IPS DF 4.7 (cell line): ENCODE measurements at regions not wholly inside any gene's neighbourhood (a gene's known extent, or its start where the extent isn't known, plus 50 kb on each side); places are given as distances from the start of the nearest gene placed in this dataset.
"Not testable (repeated sequence)": the region's sequence is repeated elsewhere in the genome, so short reads cannot be mapped to it uniquely, and the experiment has no call there.

Experiments
- DNase-seq: peaks from one replicate; pipeline ENCODE4 v3.0.0-alpha.2; 2013; ENCODE audit warnings: low spot score; ENCODE audit errors: extremely low read depth

DNA sequence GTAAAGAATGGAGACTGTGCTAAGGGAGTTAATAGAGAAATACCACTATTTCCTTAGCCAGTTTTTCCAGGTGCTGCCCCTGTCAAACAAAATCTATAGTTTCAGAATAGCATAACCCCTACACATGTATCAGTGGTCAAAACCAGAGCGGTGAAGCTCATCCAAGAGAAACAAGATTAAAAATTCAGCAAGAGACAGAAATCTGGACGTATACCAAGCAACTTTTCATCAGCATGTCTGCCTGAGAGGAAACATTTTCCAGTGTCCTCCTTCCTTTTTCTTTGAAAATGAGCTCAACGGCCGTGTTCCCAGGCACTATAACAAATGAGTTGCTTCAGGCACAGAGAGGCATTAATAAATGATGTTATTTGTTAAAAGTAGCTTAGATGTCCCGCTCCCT, 416.5 kb downstream of the BCKDHB start:
- no peak for DNase-seq

DNA sequence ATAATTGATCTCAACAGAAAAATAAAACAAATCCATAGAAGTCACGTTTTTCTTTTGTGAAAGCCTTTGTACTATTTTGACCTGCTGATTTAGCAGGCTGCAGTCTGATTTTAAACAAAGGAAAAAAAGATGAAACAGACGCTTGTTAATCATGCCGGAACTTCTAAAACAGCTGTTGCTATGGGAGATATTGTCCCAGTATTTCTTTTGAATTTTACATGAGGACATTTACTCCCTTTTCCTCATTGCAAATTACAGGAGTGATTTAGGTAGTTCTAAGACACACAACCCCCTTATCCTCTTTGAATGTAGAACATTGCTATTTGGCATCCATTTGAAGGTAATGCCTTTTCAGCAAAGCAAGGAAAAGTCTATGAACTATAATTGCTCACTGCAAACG, 416.1 kb downstream of the BCKDHB start:
- no peak for DNase-seq

DNA sequence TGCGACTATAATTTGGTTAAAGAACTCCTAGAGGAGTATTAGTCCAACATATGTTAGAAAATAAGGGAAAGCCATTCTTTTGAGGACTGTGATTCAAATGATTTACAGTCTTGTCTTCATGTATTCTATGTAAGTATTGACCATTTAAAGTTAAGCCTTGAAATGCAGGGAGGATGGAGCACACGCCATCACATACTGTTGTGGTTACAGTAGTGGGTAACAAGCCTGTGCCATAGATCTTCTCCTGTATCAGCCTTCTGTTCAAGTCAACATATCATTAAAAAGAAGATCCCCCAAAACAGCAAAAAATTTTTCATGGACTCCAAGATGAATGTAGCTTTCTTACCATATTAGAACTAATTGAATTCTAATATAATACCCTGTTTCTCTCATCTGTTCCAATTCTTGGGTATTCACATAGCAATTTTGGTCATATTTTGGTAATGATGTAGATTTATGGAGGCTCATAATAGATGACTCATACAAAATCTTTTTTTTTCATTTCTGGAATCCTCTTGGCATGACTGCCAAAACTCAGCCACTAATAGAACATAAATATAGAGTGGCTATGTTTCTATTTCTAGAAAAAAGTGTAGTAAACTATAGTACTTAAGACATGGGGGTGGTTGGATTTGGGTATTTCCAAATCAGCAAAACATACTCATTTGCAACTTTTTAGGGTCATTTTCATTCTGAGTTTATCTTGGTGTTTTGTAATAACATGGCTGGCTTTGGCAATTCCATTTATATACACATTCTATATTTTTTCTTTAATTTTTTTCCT, 413.5 kb downstream of the BCKDHB start:
- DNase-seq = no peak

DNA sequence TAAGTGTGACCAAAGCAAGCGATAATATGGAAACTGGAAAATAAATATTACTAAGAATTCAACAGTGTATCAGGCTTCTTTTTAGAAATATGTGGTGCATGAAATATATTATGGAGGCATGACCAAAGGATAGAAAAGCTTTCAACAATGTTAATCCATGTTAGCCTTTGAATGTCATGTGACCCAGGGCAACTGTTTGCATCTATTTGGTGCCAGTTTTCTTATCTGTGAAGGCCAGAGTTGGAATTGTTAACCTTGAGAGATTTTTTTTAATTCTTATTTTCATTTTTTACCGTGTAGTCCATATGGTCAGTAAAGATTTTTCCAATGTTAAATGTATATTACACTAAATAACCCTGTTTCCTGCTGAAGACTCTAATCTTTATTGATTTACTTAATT, 411.1 kb downstream of the BCKDHB start:
- no peak for DNase-seq

DNA sequence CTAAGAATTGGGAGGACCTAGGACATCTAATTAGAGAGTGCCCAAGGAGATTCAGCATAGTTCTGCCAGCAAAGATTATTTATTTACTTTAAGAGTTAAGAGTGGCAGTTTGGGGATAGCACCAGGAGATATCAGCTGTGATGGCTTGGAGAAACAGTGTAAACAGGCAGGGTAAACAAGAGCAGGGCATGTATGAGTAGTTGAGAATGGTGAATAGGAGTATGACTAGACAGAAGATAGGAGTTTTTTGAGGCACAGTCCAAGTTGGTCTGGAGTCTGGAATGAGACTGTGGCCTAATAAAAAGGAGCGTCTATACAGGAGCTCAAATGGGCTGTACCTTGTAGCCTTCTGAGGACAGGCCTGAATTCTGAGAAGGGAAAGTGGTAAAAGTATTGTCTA, 404.1 kb downstream of the BCKDHB start:
- not testable (repeated sequence) for DNase-seq

DNA sequence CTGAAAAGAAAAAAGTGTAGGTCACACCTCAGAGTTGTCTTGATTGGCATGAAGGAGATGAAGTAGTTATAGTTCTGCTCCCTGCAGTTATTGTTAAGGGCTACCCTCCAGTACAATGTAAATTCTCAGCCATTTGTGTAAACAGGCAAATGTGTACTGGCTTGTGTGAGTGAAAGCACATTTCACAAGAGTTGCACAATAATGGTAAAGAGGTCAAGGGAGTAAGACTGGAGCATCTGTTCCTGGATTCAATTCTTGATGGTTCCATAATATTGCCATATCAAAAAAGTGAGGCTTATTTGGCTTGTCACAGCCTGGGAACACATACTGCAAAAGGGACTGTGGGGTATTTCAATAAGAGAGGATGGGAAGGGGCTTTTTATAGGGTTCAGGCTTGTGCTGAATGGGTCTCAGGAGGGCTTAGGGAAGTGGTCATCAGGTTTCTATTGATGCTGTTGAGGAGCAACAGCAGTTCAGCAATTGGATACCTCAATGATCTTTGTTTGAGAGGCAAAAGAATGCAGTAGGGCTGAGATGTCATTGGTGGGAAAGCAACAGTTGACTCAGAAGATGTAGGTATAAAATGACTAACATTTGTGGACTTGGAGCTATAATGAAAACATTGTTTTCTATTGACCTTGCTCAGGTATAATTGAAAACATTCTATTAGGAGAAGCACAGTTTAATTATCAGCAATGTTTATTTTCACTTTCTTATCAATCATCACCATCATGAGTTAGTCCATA, 402.6 kb downstream of the BCKDHB start:
- DNase-seq = no peak

DNA sequence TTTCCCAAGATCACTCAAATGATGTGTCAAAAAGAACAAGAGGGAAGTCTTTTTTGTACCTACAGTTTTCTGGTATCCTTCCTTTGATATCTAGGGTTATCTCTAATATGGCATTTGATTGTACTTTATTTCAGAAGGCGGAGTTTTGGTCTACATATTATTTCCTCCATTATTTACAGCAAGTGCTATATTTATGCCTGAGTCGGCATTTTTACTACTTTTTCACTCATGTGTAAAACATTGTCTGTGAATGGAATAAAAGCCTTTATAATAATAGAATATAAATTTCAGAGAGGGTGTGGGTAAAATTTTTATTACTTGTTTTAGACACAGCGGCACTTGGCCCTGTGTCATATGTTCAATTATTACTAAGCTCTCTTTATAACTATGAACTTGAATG, 398.4 kb downstream of the BCKDHB start:
- no peak for DNase-seq

DNA sequence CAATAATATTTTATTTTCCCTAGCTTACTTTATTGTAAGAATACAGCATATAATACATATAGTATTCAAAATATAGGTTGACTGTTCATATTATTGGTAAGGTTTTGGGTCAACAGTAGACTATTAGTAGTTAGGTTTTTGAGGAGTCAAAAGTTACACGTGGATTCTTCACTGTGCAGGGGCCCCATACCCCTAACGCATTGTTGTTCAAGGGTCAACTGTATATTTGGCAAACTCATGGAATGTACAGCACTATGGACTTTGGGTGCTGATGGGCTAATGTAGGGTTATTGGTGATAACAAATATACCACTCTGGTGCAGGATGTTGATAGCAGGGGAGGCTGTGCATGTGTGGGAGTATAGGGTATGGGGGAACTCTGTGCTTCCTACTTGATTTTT, 397.2 kb downstream of the BCKDHB start:
- no peak for DNase-seq

DNA sequence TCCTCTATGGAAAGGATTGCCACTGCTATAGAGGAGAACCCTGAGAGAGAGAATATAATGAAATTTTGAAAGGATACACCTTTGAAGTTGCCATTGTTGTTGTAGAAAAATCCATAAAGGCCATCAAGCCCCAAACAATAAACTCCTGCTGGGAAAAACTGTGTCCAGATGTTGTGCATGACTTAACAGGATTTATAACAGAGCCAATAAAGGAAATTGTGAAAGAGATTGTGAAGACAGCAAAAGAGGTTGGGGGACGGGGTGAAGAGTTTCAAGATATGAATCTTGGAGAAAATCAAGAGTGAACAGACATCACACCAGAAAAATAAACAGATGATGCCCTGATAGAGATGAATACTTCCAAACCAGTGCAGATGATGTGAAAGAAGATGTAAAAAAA, 396.4 kb downstream of the BCKDHB start:
- DNase-seq = no peak

DNA sequence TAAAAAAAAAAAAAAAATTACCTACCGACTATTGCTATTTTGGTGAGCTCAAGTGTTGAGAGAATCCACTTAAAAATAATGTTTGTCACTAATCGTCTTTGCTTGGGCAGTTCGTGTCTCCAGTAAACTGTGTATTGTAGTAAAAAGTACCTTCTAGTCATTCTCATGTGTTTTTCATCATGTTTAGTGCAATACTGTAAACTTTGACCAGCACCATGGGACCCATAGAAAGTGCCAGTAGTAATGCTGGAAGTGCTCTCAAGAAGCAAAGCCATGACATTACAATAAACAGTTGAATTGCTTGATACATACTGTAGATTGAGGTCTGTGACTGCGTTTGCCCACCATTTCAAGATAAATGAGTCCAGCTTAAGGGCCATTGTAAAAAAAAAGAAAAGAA, 395.2 kb downstream of the BCKDHB start:
- DNase-seq = no peak

DNA sequence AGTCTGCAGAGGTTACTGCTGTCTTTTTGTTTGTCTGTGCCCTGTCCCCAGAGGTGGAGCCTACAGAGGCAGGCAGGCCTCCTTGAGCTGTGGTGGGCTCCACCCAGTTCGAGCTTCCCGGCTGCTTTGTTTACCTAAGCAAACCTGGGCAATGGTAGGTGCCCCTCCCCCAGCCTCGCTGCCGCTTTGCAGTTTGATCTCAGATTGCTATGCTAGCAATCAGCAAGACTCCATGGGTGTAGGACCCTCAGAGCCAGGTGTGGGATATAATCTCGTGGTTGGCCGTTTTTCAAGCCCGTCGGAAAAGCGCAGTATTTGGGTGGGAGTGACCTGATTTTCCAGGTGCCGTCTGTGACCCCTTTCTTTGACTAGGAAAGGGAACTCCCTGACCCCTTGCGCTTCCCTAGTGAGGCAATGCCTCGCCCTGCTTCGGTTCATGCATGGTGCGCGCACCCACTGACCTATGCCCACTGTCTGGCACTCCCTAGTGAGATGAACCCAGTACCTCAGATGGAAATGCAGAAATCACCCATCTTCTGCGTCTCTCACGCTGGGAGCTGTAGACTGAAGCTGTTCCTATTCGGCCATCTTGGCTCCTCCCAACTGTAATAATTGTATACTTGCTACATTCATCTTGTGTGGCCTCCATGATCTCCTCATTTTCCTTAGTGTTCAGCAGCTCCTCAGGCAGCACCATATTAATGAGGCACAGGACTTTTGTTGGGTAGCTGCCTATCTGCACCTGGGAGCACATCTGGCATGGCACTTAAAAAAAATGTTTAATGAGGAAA, 391.4 kb downstream of the BCKDHB start:
- not testable (repeated sequence) for DNase-seq

DNA sequence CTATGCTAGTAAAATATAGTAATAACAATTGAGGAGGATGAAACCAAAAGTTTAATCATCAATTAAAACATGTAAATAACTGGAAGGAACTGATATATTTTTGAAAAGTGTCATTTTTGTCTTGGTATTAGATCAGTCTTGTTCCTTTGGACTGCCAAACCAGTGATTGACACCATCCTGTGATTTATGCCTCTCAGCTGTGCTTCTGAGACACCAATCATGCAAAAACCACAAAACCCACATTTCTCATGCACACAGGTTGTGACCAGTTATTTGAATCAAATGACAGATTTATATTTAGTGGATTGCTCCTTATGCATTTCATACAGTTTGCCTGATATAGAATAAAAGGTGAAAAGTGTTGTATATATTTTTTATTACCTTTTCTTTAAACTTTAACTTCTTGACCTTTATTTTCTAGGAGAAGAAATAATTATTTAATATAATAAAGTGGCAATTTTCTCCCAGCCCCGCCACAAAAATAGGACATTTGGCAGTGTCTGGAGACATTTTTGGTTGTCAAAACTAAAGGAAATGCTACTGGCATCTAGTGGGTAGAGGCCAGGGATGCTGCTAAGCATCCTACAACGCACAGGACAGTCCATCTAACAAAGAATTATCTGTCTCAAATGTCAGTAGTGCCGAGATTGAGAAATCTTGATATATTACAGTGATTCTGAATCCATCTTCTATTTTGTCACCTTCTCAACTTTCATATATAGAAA, 383.6 kb downstream of the BCKDHB start:
- DNase-seq = no peak

DNA sequence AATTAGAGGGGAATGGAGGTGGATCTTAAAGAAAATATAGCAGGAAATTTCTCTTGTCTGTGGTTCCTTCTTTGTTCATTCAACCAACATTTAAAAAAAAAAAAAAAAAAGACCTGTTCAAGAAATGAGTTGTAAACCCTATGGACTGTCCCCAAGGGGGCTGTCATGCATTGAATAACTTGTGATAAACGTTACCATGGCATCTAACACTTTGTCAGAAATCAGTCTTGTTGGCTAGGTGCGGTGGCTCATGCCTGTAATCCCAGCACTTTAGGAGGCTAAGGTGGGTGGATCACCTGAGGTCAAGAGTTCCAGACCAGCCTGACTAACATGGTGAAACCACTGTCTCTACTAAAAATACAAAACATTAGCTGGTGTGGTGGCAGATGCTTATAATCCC, 381.7 kb downstream of the BCKDHB start:
- no peak for DNase-seq

DNA sequence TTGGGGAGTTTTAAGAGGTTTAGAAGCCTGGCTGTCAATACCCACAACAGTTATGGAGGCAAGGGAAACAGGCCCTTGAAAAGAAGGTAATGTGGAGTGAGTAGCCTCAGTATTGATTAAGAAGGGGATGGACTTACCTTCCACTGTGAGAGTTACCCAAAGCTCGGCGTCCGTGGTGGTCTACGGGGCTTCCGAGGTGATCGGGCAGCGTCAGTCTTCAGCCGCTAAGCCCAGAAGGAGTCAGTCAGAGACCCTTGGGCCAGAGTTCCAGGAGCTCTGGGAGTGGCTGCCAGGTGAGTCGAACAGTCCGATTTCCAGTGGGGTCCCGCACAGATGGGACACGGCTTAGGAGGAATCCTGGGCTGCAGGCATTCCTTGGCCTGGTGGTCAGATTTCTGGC, 379.0 kb downstream of the BCKDHB start:
- DNase-seq = not testable (repeated sequence)

DNA sequence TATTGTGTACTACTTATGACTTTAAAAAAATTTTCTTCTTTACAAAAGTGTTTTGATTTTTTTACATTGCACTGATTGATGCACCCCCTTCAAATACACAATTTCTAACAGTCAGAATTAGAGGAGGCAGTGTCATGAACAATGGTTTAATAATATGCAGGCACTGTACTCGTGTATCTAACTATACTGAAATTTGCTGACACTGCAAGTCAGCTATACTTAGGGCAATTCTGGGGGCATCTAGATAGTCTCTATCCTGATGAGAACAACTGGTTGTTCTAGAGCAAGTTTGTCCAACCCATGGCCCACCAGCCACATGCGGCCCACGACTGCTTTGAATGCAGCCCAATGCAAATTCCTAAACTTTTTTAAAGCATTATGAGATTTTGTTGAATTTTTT, 375.6 kb downstream of the BCKDHB start:
- DNase-seq = no peak

DNA sequence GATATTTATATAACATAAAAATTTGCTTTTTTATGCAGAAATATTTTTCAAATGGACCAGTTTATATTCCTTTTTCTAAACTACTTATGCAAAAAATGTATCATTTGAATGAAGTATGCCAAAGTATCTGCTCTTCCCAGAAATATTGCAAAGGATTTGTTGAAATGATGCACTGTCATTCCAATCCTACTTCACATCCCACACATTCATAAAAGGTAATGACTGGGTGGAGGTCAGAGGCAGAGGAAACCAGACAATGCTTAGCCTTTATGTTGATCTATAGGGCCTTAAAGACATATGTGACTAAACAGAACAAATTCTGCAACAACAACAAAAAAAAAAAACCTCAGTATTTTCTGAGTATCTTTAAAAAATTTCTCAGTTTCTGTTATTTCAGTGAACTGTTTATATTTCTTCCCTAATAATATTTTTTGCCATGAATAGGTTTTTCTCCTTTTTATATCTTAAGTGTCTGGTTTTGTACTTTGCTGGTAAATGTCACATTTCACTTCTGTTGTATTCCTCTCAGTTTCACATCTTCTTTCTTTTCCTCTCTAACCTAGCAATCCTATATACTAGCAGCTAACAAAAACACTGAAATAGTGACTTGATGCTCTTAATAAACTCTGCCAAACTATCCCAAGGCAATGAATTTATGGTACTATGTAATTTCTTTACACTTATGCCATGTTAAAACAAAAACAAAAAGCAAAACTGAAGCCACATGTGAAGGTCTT, 374.1 kb downstream of the BCKDHB start:
- DNase-seq = no peak

DNA sequence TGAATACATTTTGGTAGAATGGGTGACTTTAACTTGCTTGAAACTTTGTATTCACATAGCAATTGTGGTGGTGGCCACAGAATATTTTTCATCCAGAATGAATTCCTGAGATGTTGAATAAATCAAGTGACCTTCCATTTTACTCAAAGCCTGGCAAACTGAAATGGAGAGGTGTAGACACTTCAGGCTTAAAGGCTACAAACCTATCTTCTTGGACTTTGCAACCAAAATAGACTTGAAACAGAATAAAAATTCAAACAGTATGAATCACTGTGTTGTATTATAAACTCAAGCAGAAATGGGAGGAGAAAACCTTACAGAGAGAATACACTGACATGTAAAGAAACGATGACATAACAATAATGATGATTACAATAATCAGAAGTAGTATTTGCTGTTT, 371.6 kb downstream of the BCKDHB start:
- DNase-seq = no peak

DNA sequence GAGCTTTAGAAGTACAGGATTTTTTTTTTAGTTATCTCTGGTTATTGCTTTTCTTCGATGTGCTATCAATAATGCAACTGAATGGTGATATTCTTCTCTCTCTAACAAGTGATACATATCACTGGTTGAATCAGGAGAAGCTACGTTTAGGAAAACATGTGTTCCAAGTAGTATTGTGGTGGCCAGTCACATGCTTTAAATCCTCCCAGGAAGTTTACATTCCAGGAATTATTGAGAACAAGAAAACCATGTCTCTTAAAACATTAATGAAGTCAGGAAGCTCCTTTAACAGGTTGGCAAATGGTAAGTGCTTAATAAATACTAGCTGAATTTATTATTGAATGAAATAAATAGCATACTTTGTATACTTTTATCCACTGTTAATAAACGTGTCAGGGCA, 371.1 kb downstream of the BCKDHB start:
- no peak for DNase-seq

DNA sequence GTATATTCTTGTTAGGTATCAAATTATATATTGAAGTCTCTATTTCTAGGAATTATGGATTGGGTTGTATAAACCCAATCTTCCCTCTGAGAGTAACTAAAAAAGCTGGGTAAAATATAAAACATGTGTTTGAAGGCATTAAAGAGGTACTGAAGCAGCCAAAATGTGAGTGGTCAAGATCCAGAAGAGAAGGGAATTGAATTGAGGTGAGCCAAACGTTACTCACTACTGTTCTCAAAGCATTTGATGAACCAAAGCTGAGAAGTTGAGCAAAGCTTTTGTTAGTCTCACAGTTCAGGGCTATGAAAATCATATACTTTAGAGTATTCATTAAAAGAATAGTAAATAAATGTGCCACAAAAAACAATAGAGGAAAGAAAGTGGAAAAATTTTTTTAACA, 365.8 kb downstream of the BCKDHB start:
- no peak for DNase-seq

DNA sequence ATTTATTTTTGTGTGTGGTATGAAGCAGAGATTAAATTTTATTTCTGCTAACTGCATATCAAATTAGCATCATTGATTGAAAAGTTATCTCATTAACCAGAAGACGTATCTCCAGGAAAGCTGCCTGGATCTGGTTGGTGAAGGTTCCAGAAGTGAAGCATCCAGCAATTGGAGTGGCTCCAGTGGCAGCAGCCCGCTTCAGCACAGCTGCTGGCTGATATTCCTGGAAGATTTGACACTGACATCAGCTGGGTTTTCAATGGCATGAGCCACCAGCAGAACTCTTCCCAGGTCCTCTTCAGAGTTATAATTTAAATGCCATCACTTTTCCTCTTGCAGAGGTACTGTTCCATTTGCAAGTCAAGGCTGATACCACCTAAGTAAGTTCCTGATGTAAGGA, 363.5 kb downstream of the BCKDHB start:
- no peak for DNase-seq

DNA sequence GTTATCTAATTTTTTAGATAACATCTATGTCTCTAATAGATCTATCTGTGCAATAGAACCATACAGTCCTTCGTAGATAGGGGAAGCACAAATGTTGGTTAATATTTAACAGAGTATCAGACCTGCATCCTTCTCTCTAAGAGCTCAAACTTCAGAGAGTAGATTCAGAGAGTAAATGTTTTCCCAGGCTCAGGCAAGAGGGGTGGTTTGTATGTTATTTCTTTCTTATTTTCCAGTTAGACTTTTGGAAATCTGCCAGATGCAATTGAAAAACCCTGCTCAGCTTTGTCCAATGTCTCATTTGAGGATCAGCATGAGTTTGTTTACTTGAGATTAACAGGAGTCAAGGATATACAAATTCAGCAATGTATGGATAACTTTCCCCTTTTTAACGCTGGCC, 361.9 kb downstream of the BCKDHB start:
- DNase-seq = no peak
